PC-9 (cell line): ENCODE measurements at regions not wholly inside any gene's neighbourhood (a gene's known extent, or its start where the extent isn't known, plus 50 kb on each side); places are given as distances from the start of the nearest gene placed in this dataset.

ENCODE experiments used
- BruUV-seq: library from RNA; stranded (reverse); fragments of 400-500 nt; replicated peaks from 2 replicates; lab custom pipeline; 2021; lab: Mats Ljungman, UMichigan
- CTCF ChIA-PET: fragments of 300-600 bp; sonication (Branson Sonifier 250); formaldehyde crosslinking; loops from one replicate; lab custom pipeline; 2022; ENCODE audit warnings: antibody characterized with exemption; lab: Charles Lee
- POLR2A ChIA-PET: fragments of 300-600 bp; sonication (Branson Sonifier 250); formaldehyde crosslinking; loops from one replicate; lab custom pipeline; 2022; ENCODE audit warnings: antibody characterized with exemption; ENCODE audit not compliant: unreplicated experiment; lab: Charles Lee
- DNase-seq, 2 experiments: peaks; one replicate each; pipeline versions ENCODE4 v3.0.0 to v3.0.0-alpha.2; 2015 to 2022; ENCODE audit warnings: mixed read lengths in 1 of 2
- H2AFZ ChIP-seq: fragments of 200-600 bp; sonication (generic); 2 replicates; pipeline ENCODE4 v1.8.1; 2017; ENCODE audit warnings: antibody characterized with exemption
- H3F3A ChIP-seq: fragments of 200-600 bp; sonication (generic); 2 replicates; pipeline ENCODE4 v1.8.1; 2017; ENCODE audit warnings: antibody characterized with exemption, mild to moderate bottlenecking, low read depth; ENCODE audit not compliant: insufficient read depth
- H3K27ac ChIP-seq: fragments of 200-600 bp; sonication (generic); 2 replicates; pipeline ENCODE4 v1.6.1; 2016; ENCODE audit warnings: mixed run types
- H3K27me3 ChIP-seq: fragments of 200-600 bp; sonication (generic); 2 replicates; pipeline ENCODE4 v1.6.1; 2016; ENCODE audit warnings: low read depth, mixed run types; ENCODE audit not compliant: insufficient read depth
- H3K36me3 ChIP-seq: fragments of 200-600 bp; sonication (generic); 2 replicates; pipeline ENCODE4 v1.6.1; 2016; ENCODE audit warnings: low read depth, mixed run types
- H3K4me1 ChIP-seq: fragments of 200-600 bp; sonication (generic); replicated peaks from 2 replicates; pipeline ENCODE4 v1.6.1; 2016; ENCODE audit warnings: mixed run types; ENCODE audit not compliant: insufficient read depth
- H3K4me2 ChIP-seq: fragments of 200-600 bp; sonication (generic); 2 replicates; pipeline ENCODE4 v1.6.1; 2017; ENCODE audit warnings: mixed run types
- H3K4me3 ChIP-seq: fragments of 200-600 bp; sonication (generic); 2 replicates; pipeline ENCODE4 v1.6.1; 2016; ENCODE audit warnings: mixed run types
- H3K79me2 ChIP-seq: fragments of 200-600 bp; sonication (generic); 2 replicates; pipeline ENCODE4 v1.6.1; 2017; ENCODE audit warnings: low read depth, mixed run types
- H3K9me2 ChIP-seq: fragments of 200-600 bp; sonication (generic); 2 replicates; pipeline ENCODE4 v1.8.1; 2017; ENCODE audit warnings: mild to moderate bottlenecking; ENCODE audit not compliant: insufficient read depth
- H3K9me3 ChIP-seq: fragments of 200-600 bp; sonication (generic); 2 replicates; pipeline ENCODE4 v1.8.1; 2016; ENCODE audit warnings: low read depth; ENCODE audit not compliant: insufficient read depth
- H4K20me1 ChIP-seq: fragments of 200-600 bp; sonication (generic); 2 replicates; pipeline ENCODE4 v1.8.1; 2017; ENCODE audit not compliant: insufficient read depth
- CTCF ChIP-seq: fragments of 200-600 bp; sonication (generic); conservative IDR thresholded peaks from 2 replicates; pipeline ENCODE4 v1.6.1; 2017; ENCODE audit warnings: mixed run types, antibody characterized with exemption, mild to moderate bottlenecking, moderate library complexity
- EZH2 ChIP-seq: fragments of 200-600 bp; sonication (generic); IDR thresholded peaks from 2 replicates; pipeline ENCODE4 v1.8.0; 2017; ENCODE audit warnings: antibody characterized with exemption, low read depth
- intact Hi-C: fragments of 100-400 bp; cut with micrococcal nuclease; formaldehyde crosslinking; loops from one replicate; pipeline ENCODE4 v1.10.0; 2022; ENCODE audit not compliant: unreplicated experiment

GRCh38 chr6:121826156-121826810, 390.8 kb downstream of the GJA1 start:
- TF ChIP-seq EZH2 (no peak), CTCF (no peak)
- no TSS peak for BruUV-seq
- peak; percentile 7 to 72 for DNase-seq
- Histone ChIP-seq H3K4me1 (no peaks in the 10 kb centered on the region), H2AFZ (no peak overlapping the region), H3F3A (no peaks in the 10 kb centered on the region; the same call in 1 of the 2 replicates), H3K4me3 (no peak overlapping the region), H3K36me3 (no peaks in the 10 kb centered on the region), H3K9me2 (no peaks in the 10 kb centered on the region), H3K27me3 (no peaks in the 10 kb centered on the region), H3K79me2 (no peaks in the 10 kb centered on the region), H3K9me3 (peaks cover 28% of the 10 kb centered on the region), H3K27ac (no peak overlapping the region), H3K4me2 (no peak overlapping the region), H4K20me1 (no peaks in the 10 kb centered on the region)
- ChIA-PET POLR2A (interaction anchor here (0.6 kb wide), 1 partner anchor 314 kb away, joined by 3 read pairs; no protein-coding TSS in a partner anchor), CTCF (no interaction called here)
- intact Hi-C loops = no loop called here

GRCh38 chr6:121828146-121828886, 392.9 kb downstream of the GJA1 start:
- no peak overlapping the region for H2AFZ ChIP-seq
- no peaks in the 10 kb centered on the region for H3K4me1 ChIP-seq
- POLR2A ChIA-PET = no interaction called here
- no peak overlapping the region for H3K4me2 ChIP-seq
- H3K79me2 ChIP-seq = no peaks in the 10 kb centered on the region
- no peak overlapping the region for H3K27ac ChIP-seq
- TF ChIP-seq CTCF (no peak), EZH2 (no peak)
- no peak overlapping the region for H3K4me3 ChIP-seq
- H3K36me3 ChIP-seq = no peaks in the 10 kb centered on the region
- H3K27me3 ChIP-seq = no peaks in the 10 kb centered on the region
- CTCF ChIA-PET = no interaction called here
- no peaks in the 10 kb centered on the region for H4K20me1 ChIP-seq
- no peaks in the 10 kb centered on the region; the same call in 1 of the 2 replicates for H3F3A ChIP-seq
- intact Hi-C loops = no loop called here
- no peaks in the 10 kb centered on the region for H3K9me2 ChIP-seq
- no TSS peak for BruUV-seq
- H3K9me3 ChIP-seq = peaks cover 28% of the 10 kb centered on the region
- peak in 1 of 2 experiments; percentile 22 for DNase-seq

- Histone ChIP-seq H3F3A (no peaks in the 10 kb centered on the region; the same call in 1 of the 2 replicates), H4K20me1 (no peaks in the 10 kb centered on the region), H3K27me3 (no peaks in the 10 kb centered on the region), H3K4me3 (no peak overlapping the region), H3K27ac (no peak overlapping the region), H3K9me2 (no peaks in the 10 kb centered on the region), H3K4me2 (no peak overlapping the region), H3K4me1 (no peaks in the 10 kb centered on the region), H2AFZ (0 out of 2 replicates have a peak overlapping the region, but pooled peaks have one; percentile 14), H3K79me2 (no peaks in the 10 kb centered on the region), H3K36me3 (no peaks in the 10 kb centered on the region), H3K9me3 (peaks cover 16% of the 10 kb centered on the region)
- POLR2A ChIA-PET = no interaction called here
- BruUV-seq = no TSS peak
- CTCF ChIA-PET = no interaction called here
- intact Hi-C loops = no loop called here
- no peak for TF ChIP-seq CTCF
- no peak for TF ChIP-seq EZH2
- peak in 1 of 2 experiments; percentile 21 for DNase-seq
Measured at GRCh38 chr6:121830736-121831135, 395.3 kb downstream of the GJA1 start.
